ENCODE measurements at regions not wholly inside any gene's neighbourhood (a gene's known extent, or its start where the extent isn't known, plus 50 kb on each side); places are given as distances from the start of the nearest gene placed in this dataset.

- TF ChIP-seq EP300 (IDR thresholded peaks at IDR 0.05) = no peak
- intact Hi-C loops (cut with DNase I) = no loop called here
- no peaks in the 10 kb centered on the region for H3K9me3 ChIP-seq
- no peaks in the 10 kb centered on the region for H3K36me3 ChIP-seq
- 83 to 86% methylated on average over 1 of the region's 1 CpG for WGBS, 2 donors
- no peaks in the 10 kb centered on the region for H3K4me1 ChIP-seq
- H3K27me3 ChIP-seq = no peaks in the 10 kb centered on the region
- H3K4me3 ChIP-seq = no peak overlapping the region
- DNase-seq = no peak
- no peak overlapping the region for H3K27ac ChIP-seq
Measured at GRCh38 chr12:74849801-74850200, 312.2 kb downstream of the ATXN7L3B start.

- DNase-seq = no peak
- H3K4me3 ChIP-seq = no peak overlapping the region
- no peaks in the 10 kb centered on the region for H3K36me3 ChIP-seq
- H3K27ac ChIP-seq = no peak overlapping the region
- no peaks in the 10 kb centered on the region for H3K4me1 ChIP-seq
- H3K9me3 ChIP-seq = no peaks in the 10 kb centered on the region
- TF ChIP-seq CTCF (IDR thresholded peaks at IDR 0.05) (no peak), POLR2AphosphoS5 (IDR thresholded peaks at IDR 0.05) (no peak), EP300 (IDR thresholded peaks at IDR 0.05) (no peak), POLR2A (IDR thresholded peaks at IDR 0.05) (no peak)
- intact Hi-C loops (cut with DNase I) = no loop called here
- H3K27me3 ChIP-seq = no peaks in the 10 kb centered on the region
Measured at GRCh38 chr12:74871817-74872216, 334.2 kb downstream of the ATXN7L3B start.

DNA sequence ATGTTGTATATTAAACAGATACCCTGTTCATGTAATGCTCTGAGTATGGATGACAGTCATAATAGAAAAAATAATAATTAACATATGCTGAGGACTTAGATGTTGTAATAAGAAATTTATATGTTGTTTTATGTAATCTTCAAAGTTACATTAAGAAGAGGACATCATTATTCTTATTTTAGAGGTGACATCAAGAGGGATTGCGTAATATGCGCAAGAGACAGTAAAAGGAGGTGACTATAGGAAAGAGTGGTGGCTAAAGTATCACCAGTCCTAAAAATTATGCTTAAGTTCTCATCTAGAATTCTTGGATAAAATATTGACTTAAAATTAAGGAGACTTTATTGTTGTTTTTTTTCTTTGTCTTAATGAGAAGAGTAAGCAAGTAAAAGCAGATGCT is 323.9 kb downstream of the KCNC2 start:
- no peaks in the 10 kb centered on the region for H3K36me3 ChIP-seq
- H3K27ac ChIP-seq = no peak overlapping the region
- no peaks in the 10 kb centered on the region for H3K27me3 ChIP-seq
- H3K9me3 ChIP-seq = no peaks in the 10 kb centered on the region
- TF ChIP-seq POLR2AphosphoS5 (IDR thresholded peaks at IDR 0.05) (no peak), CTCF (IDR thresholded peaks at IDR 0.05) (no peak), POLR2A (IDR thresholded peaks at IDR 0.05) (no peak), EP300 (IDR thresholded peaks at IDR 0.05) (no peak)
- H3K4me3 ChIP-seq = no peak overlapping the region
- DNase-seq = no peak
- WGBS, 2 donors = 47 to 99% methylated on average over 2 of the region's 2 CpGs
- peaks cover 0 to 17% (median 11%) of the 10 kb centered on the region in 4 donors for H3K4me1 ChIP-seq
- intact Hi-C loops (cut with DNase I) = no loop called here

DNA sequence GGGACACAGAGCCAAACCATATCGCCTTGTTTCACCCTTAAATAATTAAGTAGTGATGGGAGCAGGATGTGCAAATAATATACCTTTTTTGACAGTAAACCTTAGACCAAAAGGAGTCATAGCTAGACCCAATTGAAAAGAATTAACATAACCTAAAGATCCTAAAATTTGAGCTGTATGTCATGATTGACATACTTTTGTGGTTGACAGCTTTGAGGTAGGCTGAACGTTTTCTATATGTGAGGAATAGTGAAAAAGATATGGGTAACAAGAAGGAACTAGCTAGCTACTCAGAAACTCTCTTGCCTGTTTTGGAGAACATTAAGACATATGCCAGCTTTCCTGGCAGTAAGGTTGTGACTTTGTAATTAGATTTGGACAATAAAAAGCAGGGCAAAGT is 320.6 kb downstream of the KCNC2 start:
- TF ChIP-seq CTCF (IDR thresholded peaks at IDR 0.05) (no peak), EP300 (IDR thresholded peaks at IDR 0.05) (no peak), POLR2A (IDR thresholded peaks at IDR 0.05) (no peak), POLR2AphosphoS5 (IDR thresholded peaks at IDR 0.05) (no peak)
- DNase-seq = no peak
- intact Hi-C loops (cut with DNase I) = no loop called here

GRCh38 chr12:74889563-74890236 is 319.9 kb downstream of the KCNC2 start:
- 62 to 80% methylated on average over 3 of the region's 3 CpGs for WGBS, 2 donors
- TF ChIP-seq EP300 (IDR thresholded peaks at IDR 0.05) (no peak), CTCF (IDR thresholded peaks at IDR 0.05) (no peak), POLR2A (IDR thresholded peaks at IDR 0.05) (no peak), POLR2AphosphoS5 (IDR thresholded peaks at IDR 0.05) (no peak)
- no peaks in the 10 kb centered on the region for H3K36me3 ChIP-seq
- H3K4me1 ChIP-seq = peaks cover 0 to 17% (median 11%) of the 10 kb centered on the region in 4 donors
- no peaks in the 10 kb centered on the region for H3K27me3 ChIP-seq
- DNase-seq = no peak
- intact Hi-C loops (cut with DNase I) = no loop called here
- H3K27ac ChIP-seq = peak overlapping the region in 1 of 4 donors; percentile 36
- H3K4me3 ChIP-seq = no peak overlapping the region
- no peaks in the 10 kb centered on the region for H3K9me3 ChIP-seq

More for the DNA sequence above, 320.6 kb downstream of the KCNC2 start:
- WGBS, 2 donors = 77 to 85% methylated on average over 2 of the region's 2 CpGs
- Histone ChIP-seq H3K4me3 (no peak overlapping the region), H3K9me3 (no peaks in the 10 kb centered on the region), H3K4me1 (peaks cover 0 to 17% (median 11%) of the 10 kb centered on the region in 4 donors), H3K27ac (no peak overlapping the region), H3K27me3 (no peaks in the 10 kb centered on the region), H3K36me3 (no peaks in the 10 kb centered on the region)

All from sigmoid colon (tissue), 6 donors.